ENCODE measurements at regions not wholly inside any gene's neighbourhood (a gene's known extent, or its start where the extent isn't known, plus 50 kb on each side); places are given as distances from the start of the nearest gene placed in this dataset.

- TF ChIP-seq POLR2A (IDR thresholded peaks at IDR 0.05) (no peak), CTCF (IDR thresholded peaks at IDR 0.05) (no peak)
Measured at GRCh38 chr4:59855630-59856352, 1344.3 kb upstream of the ADGRL3 start.
